Neural cell (in vitro differentiated cells): ENCODE measurements at regions not wholly inside any gene's neighbourhood (a gene's known extent, or its start where the extent isn't known, plus 50 kb on each side); places are given as distances from the start of the nearest gene placed in this dataset.

Experiments
- H2AFZ ChIP-seq: fragments of 200-600, 300-800 bp; sonication (generic), shearing (Covaris generic); 2 replicates; pipeline ENCODE4 v1.6.0; 2014; ENCODE audit warnings: low read depth, mild to moderate bottlenecking, antibody characterized with exemption, low read length, moderate library complexity
- H3F3A ChIP-seq: fragments of 200-600 bp; shearing (Covaris generic); 2 replicates; pipeline ENCODE4 v1.6.1; 2016; ENCODE audit warnings: mild to moderate bottlenecking, moderate library complexity, mixed read lengths, antibody characterized with exemption, low read length; ENCODE audit not compliant: insufficient read depth, poor library complexity, severe bottlenecking
- H3K27ac ChIP-seq: fragments of 200-600, 300-800 bp; sonication (generic), shearing (Covaris generic); 2 replicates; pipeline ENCODE4 v1.5.1; 2014; ENCODE audit warnings: mild to moderate bottlenecking, low read length, moderate library complexity
- H3K27me3 ChIP-seq: fragments of 300-800, 200-600 bp; sonication (generic), shearing (Covaris generic); 2 replicates; pipeline ENCODE4 v1.6.0; 2014; ENCODE audit warnings: mild to moderate bottlenecking, low read depth, low read length, moderate library complexity; ENCODE audit not compliant: insufficient read depth
- H3K36me3 ChIP-seq: fragments of 300-800, 200-600 bp; sonication (generic), shearing (Covaris generic); 2 replicates; pipeline ENCODE4 v1.5.1; 2014; ENCODE audit warnings: mild to moderate bottlenecking, antibody characterized with exemption, low read length, moderate library complexity; ENCODE audit not compliant: insufficient read depth
- H3K4me2 ChIP-seq: fragments of 300-800, 200-600 bp; sonication (generic), shearing (Covaris generic); 2 replicates; pipeline ENCODE4 v1.6.0; 2014; ENCODE audit warnings: mild to moderate bottlenecking, low read length
- H3K4me3 ChIP-seq: fragments of 300-800, 200-600 bp; sonication (generic), shearing (Covaris generic); 2 replicates; pipeline ENCODE4 v1.5.1; 2014; ENCODE audit warnings: mild to moderate bottlenecking, low read length, moderate library complexity
- H3K79me2 ChIP-seq: fragments of 200-600 bp; shearing (Covaris generic); replicated peaks from 2 replicates; pipeline ENCODE4 v1.6.0; 2014; ENCODE audit warnings: mild to moderate bottlenecking, low read length, moderate library complexity; ENCODE audit not compliant: insufficient read depth
- H3K9ac ChIP-seq: fragments of 300-800, 200-600 bp; sonication (generic), shearing (Covaris generic); 2 replicates; pipeline ENCODE4 v1.6.1; 2016; ENCODE audit warnings: mild to moderate bottlenecking, low read length, mixed read lengths
- H3K9me2 ChIP-seq: fragments of 200-600 bp; shearing (Covaris generic); 2 replicates; pipeline ENCODE4 v1.6.1; 2016; ENCODE audit warnings: mild to moderate bottlenecking, low read length, mixed read lengths; ENCODE audit not compliant: insufficient read depth
- H3K9me3 ChIP-seq: fragments of 200-600, 300-800 bp; sonication (generic), shearing (Covaris generic); 2 replicates; pipeline ENCODE4 v1.6.1; 2016; ENCODE audit warnings: mild to moderate bottlenecking, mixed run types, low read length, moderate library complexity, mixed read lengths
- H4K20me1 ChIP-seq: fragments of 200-600 bp; shearing (Covaris generic); 2 replicates; pipeline ENCODE4 v1.6.1; 2016; ENCODE audit warnings: mild to moderate bottlenecking, mixed run types; ENCODE audit not compliant: insufficient read depth
- CTCF ChIP-seq: fragments of 450-650 bp; IDR thresholded peaks from 2 replicates; pipeline ENCODE4 v1.5.1; 2014; ENCODE audit warnings: antibody characterized with exemption, mild to moderate bottlenecking, moderate library complexity; ENCODE audit not compliant: poor library complexity, severe bottlenecking
- EP300 ChIP-seq: fragments of 450-650 bp; conservative IDR thresholded peaks from 2 replicates; pipeline ENCODE4 v1.6.1; 2014; ENCODE audit warnings: antibody characterized with exemption, mild to moderate bottlenecking, moderate library complexity; ENCODE audit not compliant: poor library complexity, severe bottlenecking
- EZH2 ChIP-seq: fragments of 200-600, 300-800 bp; shearing (Covaris generic), sonication (generic); IDR thresholded peaks from 2 replicates; pipeline ENCODE4 v1.6.1; 2014; ENCODE audit warnings: antibody characterized with exemption, low read length, borderline replicate concordance, mild to moderate bottlenecking; ENCODE audit not compliant: insufficient read depth, poor library complexity, severe bottlenecking
- MXI1 ChIP-seq: fragments of 450-650 bp; conservative IDR thresholded peaks from 2 replicates; pipeline ENCODE4 v1.6.1; 2014; ENCODE audit warnings: antibody characterized with exemption, mild to moderate bottlenecking; ENCODE audit not compliant: poor library complexity, severe bottlenecking
- POLR2AphosphoS5 ChIP-seq: IDR thresholded peaks from 2 replicates; pipeline ENCODE4 v1.6.1; 2012
- RAD21 ChIP-seq: fragments of 450-650 bp; conservative IDR thresholded peaks from 2 replicates; pipeline ENCODE4 v1.6.1; 2014; ENCODE audit warnings: antibody characterized with exemption, mild to moderate bottlenecking, moderate library complexity
- SMC3 ChIP-seq: fragments of 450-650 bp; conservative IDR thresholded peaks from 2 replicates; pipeline ENCODE4 v1.6.1; 2014; ENCODE audit warnings: antibody characterized with exemption, mild to moderate bottlenecking, moderate library complexity; ENCODE audit not compliant: poor library complexity
- TAF1 ChIP-seq: IDR thresholded peaks from 2 replicates; pipeline ENCODE4 v1.6.1; 2012; ENCODE audit warnings: low read depth
- TF ChIP-seq, protein P1 (sequence below): IDR thresholded peaks from 2 replicates; pipeline ENCODE4 v1.6.1; 2012; ENCODE audit warnings: borderline replicate concordance

DNA sequence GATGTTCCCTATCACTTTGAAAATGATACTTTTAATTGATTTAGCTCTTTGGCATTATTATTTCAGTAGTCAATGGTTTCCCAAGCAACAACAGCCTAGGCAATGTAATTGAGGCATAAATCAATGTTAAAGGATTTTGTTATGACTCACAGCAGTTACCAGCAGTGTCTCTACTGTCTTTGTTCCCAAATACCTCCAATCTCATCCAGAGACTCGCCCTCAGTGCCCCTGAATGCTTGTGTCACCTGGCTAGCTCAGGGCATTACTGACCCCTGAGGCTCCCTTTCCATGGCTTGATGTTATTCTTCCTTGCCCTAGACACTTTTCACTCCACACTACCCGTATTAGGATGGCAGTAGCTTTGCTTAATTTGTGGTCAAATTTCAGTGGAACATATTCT, 227.2 kb downstream of the SQOR start:
- Histone ChIP-seq H3K9ac (no peak overlapping the region), H3K9me2 (no peaks in the 10 kb centered on the region), H4K20me1 (no peaks in the 10 kb centered on the region), H3K79me2 (no peaks in the 10 kb centered on the region), H3K36me3 (no peaks in the 10 kb centered on the region), H2AFZ (no peak overlapping the region), H3F3A (no peaks in the 10 kb centered on the region), H3K4me2 (no peak overlapping the region), H3K4me3 (no peak overlapping the region), H3K9me3 (no peaks in the 10 kb centered on the region), H3K27ac (no peak overlapping the region), H3K27me3 (no peaks in the 10 kb centered on the region)
- TF ChIP-seq SMC3 (no peak), EP300 (no peak), EZH2 (no peak), MXI1 (no peak), CTCF (no peak), POLR2AphosphoS5 (no peak), TAF1 (no peak), RAD21 (no peak)
- TF ChIP-seq, protein P1, sequence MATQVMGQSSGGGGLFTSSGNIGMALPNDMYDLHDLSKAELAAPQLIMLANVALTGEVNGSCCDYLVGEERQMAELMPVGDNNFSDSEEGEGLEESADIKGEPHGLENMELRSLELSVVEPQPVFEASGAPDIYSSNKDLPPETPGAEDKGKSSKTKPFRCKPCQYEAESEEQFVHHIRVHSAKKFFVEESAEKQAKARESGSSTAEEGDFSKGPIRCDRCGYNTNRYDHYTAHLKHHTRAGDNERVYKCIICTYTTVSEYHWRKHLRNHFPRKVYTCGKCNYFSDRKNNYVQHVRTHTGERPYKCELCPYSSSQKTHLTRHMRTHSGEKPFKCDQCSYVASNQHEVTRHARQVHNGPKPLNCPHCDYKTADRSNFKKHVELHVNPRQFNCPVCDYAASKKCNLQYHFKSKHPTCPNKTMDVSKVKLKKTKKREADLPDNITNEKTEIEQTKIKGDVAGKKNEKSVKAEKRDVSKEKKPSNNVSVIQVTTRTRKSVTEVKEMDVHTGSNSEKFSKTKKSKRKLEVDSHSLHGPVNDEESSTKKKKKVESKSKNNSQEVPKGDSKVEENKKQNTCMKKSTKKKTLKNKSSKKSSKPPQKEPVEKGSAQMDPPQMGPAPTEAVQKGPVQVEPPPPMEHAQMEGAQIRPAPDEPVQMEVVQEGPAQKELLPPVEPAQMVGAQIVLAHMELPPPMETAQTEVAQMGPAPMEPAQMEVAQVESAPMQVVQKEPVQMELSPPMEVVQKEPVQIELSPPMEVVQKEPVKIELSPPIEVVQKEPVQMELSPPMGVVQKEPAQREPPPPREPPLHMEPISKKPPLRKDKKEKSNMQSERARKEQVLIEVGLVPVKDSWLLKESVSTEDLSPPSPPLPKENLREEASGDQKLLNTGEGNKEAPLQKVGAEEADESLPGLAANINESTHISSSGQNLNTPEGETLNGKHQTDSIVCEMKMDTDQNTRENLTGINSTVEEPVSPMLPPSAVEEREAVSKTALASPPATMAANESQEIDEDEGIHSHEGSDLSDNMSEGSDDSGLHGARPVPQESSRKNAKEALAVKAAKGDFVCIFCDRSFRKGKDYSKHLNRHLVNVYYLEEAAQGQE = no peak

- H4K20me1 ChIP-seq = no peaks in the 10 kb centered on the region
- no peak overlapping the region for H3K27ac ChIP-seq
- H3K36me3 ChIP-seq = no peaks in the 10 kb centered on the region
- no peak overlapping the region for H3K9ac ChIP-seq
- H3K4me2 ChIP-seq = no peak overlapping the region
- H3F3A ChIP-seq = no peaks in the 10 kb centered on the region
- H3K9me2 ChIP-seq = no peaks in the 10 kb centered on the region
- H2AFZ ChIP-seq = no peak overlapping the region
- no peaks in the 10 kb centered on the region for H3K79me2 ChIP-seq
- H3K9me3 ChIP-seq = no peaks in the 10 kb centered on the region
- no peak for TF ChIP-seq MXI1
- H3K27me3 ChIP-seq = no peaks in the 10 kb centered on the region
- no peak overlapping the region for H3K4me3 ChIP-seq
These were observed 229.2 kb downstream of the SQOR start for GRCh38 chr15:45863881-45864580.

DNA sequence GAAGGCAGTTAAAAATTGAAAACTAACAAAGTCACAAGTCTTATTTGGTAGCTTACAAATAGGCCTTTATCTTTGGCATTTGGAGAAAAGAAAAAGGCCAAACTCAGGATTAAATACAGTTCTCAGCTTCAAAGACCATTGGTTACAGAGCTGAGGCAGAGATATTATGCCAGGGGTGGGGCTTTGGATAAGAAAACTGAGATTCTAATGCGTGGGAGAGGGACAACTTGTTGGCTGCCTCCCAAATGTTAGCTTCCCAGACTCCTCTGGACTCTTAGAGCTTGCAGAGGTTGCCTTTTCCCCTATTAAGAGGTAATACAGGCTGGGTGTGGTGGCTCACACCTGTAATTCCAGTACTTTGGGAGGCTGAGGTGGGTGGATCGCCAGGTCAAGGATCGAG, 231.8 kb downstream of the SQOR start:
- no peak overlapping the region for H3K4me3 ChIP-seq
- H3K79me2 ChIP-seq = no peaks in the 10 kb centered on the region
- H3K9ac ChIP-seq = no peak overlapping the region
- no peak overlapping the region for H3K4me2 ChIP-seq
- TF ChIP-seq POLR2AphosphoS5 (no peak), EP300 (no peak), MXI1 (no peak), TAF1 (no peak), RAD21 (no peak), EZH2 (no peak), CTCF (no peak), SMC3 (no peak)
- TF ChIP-seq, protein P1 = no peak
- H3K27me3 ChIP-seq = no peaks in the 10 kb centered on the region
- H3K27ac ChIP-seq = no peak overlapping the region
- H4K20me1 ChIP-seq = no peaks in the 10 kb centered on the region
- no peaks in the 10 kb centered on the region for H3K9me2 ChIP-seq
- H2AFZ ChIP-seq = no peak overlapping the region
- H3F3A ChIP-seq = no peaks in the 10 kb centered on the region
- no peaks in the 10 kb centered on the region for H3K36me3 ChIP-seq
- H3K9me3 ChIP-seq = no peaks in the 10 kb centered on the region
